ENCODE measurements at regions not wholly inside any gene's neighbourhood (a gene's known extent, or its start where the extent isn't known, plus 50 kb on each side); places are given as distances from the start of the nearest gene placed in this dataset.

GRCh38 chr11:87398931-87399330, 361.2 kb downstream of the TMEM135 start:
- no peak overlapping the region for H3K4me3 ChIP-seq (ENCODE audit: low read depth, low read length)
- TF ChIP-seq CTCF (conservative IDR thresholded peaks at IDR 0.05; ENCODE audit: low read depth, low read length) = no peak
- no peak for DNase-seq (ENCODE audit: low read depth)

GRCh38 chr11:87397011-87397865, 359.5 kb downstream of the TMEM135 start:
- no peak overlapping the region for H3K4me3 ChIP-seq (ENCODE audit: low read depth, low read length)
- DNase-seq (ENCODE audit: low read depth) = no peak
- no peak for TF ChIP-seq CTCF (conservative IDR thresholded peaks at IDR 0.05; ENCODE audit: low read depth, low read length)

- no peak for TF ChIP-seq CTCF (conservative IDR thresholded peaks at IDR 0.05; ENCODE audit: low read depth, low read length)
- DNase-seq (ENCODE audit: low read depth) = peak; percentile 6
- H3K4me3 ChIP-seq (ENCODE audit: low read depth, low read length) = no peak overlapping the region
Observed at GRCh38 chr11:87394924-87395323, 357.2 kb downstream of the TMEM135 start.

GRCh38 chr11:87392665-87393064, 354.9 kb downstream of the TMEM135 start:
- no peak overlapping the region for H3K4me3 ChIP-seq (ENCODE audit: low read depth, low read length)
- no peak for DNase-seq (ENCODE audit: low read depth)
- TF ChIP-seq CTCF (conservative IDR thresholded peaks at IDR 0.05; ENCODE audit: low read depth, low read length) = no peak

- H3K4me3 ChIP-seq (ENCODE audit: low read depth, low read length) = no peak overlapping the region
- no peak for TF ChIP-seq CTCF (conservative IDR thresholded peaks at IDR 0.05; ENCODE audit: low read depth, low read length)
- no peak for DNase-seq (ENCODE audit: low read depth)
Observed at GRCh38 chr11:87391496-87391895, 353.8 kb downstream of the TMEM135 start.

- no peak for DNase-seq (ENCODE audit: low read depth)
- no peak for TF ChIP-seq CTCF (conservative IDR thresholded peaks at IDR 0.05; ENCODE audit: low read depth, low read length)
- no peak overlapping the region for H3K4me3 ChIP-seq (ENCODE audit: low read depth, low read length)
Observed at GRCh38 chr11:87384078-87384729, 346.5 kb downstream of the TMEM135 start.

Measured in epithelial cell of proximal tubule (primary cell).